ENCODE measurements at regions not wholly inside any gene's neighbourhood (a gene's known extent, or its start where the extent isn't known, plus 50 kb on each side); places are given as distances from the start of the nearest gene placed in this dataset.
A peak's percentile ranks its signal among the peaks of the same experiment; 100 is the strongest.

DNA sequence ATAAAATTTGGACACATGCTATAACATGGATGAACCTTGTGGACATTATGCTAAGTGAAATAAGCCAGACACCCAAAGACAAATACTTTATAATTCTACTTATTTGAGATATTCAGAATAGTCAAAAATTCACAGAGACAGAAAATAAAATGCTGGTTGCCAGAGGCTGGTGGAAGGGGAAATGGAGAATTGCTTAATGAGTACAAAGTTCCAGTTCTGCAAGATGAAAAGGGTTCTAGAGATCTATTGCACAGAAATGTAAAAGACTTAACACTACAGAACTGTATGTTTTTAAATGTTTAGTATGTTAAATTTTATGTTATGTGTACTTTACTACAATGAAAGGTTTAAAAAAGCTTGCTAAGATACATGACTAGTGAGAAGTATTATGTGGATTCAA, 344.8 kb downstream of the CNTN3 start:
- Histone ChIP-seq H3K27me3 (no peaks in the 10 kb centered on the region), H3K4me3 (no peak overlapping the region), H3K36me3 (no peaks in the 10 kb centered on the region), H3K27ac (replicated peaks in 1 of 4) (no peak overlapping the region), H3K4me1 (no peaks in the 10 kb centered on the region), H3K9me3 (no peaks in the 10 kb centered on the region)
- no peak for DNase-seq (ENCODE audit: extremely low spot score)
- TF ChIP-seq POLR2A (IDR thresholded peaks at IDR 0.05; ENCODE audit: low read depth) (no peak), EP300 (IDR thresholded peaks at IDR 0.05) (no peak), POLR2AphosphoS5 (IDR thresholded peaks at IDR 0.05) (no peak)
- TF ChIP-seq, protein P1, sequence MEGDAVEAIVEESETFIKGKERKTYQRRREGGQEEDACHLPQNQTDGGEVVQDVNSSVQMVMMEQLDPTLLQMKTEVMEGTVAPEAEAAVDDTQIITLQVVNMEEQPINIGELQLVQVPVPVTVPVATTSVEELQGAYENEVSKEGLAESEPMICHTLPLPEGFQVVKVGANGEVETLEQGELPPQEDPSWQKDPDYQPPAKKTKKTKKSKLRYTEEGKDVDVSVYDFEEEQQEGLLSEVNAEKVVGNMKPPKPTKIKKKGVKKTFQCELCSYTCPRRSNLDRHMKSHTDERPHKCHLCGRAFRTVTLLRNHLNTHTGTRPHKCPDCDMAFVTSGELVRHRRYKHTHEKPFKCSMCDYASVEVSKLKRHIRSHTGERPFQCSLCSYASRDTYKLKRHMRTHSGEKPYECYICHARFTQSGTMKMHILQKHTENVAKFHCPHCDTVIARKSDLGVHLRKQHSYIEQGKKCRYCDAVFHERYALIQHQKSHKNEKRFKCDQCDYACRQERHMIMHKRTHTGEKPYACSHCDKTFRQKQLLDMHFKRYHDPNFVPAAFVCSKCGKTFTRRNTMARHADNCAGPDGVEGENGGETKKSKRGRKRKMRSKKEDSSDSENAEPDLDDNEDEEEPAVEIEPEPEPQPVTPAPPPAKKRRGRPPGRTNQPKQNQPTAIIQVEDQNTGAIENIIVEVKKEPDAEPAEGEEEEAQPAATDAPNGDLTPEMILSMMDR (IDR thresholded peaks at IDR 0.05), result no peak
- intact Hi-C loops (cut with DNase I), result no loop called here

DNA sequence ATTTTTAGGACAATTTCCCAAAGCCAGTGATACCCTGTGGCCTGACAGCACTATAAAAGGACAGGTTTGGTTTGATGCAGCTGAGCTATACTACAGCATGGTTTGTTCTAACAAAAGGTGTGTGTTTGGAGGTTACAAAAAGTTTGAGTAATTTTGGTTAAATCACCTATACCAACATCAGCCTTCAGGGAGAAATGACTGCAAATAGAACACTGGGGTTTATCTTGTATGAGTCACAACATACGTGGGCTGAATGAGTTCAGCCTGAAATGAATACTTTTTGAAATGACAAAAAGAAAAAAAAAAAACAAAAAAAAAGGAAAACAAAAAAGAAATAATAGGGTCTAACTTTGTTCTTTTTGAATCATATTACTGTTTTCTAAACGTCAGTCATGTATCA, 345.7 kb downstream of the CNTN3 start:
- Histone ChIP-seq H3K36me3 (no peaks in the 10 kb centered on the region), H3K4me1 (no peaks in the 10 kb centered on the region), H3K9me3 (no peaks in the 10 kb centered on the region), H3K27me3 (no peaks in the 10 kb centered on the region), H3K27ac (replicated peaks in 1 of 4) (no peak overlapping the region), H3K4me3 (no peak overlapping the region)
- intact Hi-C loops (cut with DNase I), result no loop called here
- TF ChIP-seq POLR2AphosphoS5 (IDR thresholded peaks at IDR 0.05) (no peak), EP300 (IDR thresholded peaks at IDR 0.05) (no peak), POLR2A (IDR thresholded peaks at IDR 0.05; ENCODE audit: low read depth) (no peak)
- TF ChIP-seq, protein P1 (IDR thresholded peaks at IDR 0.05), result no peak
- 80% methylated on average over 2 of the region's 2 CpGs for WGBS
- DNase-seq (ENCODE audit: extremely low spot score), result no peak

DNA sequence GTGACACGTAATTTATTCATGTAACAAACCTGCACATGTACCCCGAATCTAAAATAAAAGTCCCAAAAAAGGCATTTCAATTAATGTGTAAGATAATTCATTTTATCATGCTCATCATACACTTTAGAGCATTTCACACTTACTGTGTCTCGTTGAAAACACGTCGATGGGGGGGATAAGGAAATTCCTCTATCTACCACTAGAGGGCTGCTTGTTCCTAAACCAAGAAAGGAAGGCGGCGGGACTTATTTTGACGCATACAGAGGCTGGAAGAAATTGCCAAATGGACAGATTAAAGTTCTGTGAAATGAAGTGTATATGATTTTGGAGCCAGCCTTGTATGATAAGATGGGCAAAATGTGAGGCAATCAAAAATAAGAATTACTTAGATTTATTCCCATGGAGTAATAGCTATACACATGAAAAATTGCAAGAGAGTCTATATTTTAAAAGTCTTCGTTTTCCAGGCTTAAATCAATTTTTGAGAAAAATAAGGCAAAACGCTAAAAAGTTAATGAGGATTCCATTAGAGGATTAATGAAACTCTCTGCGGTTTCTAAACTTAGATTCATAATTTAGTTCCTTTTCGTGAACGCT, 346.8 kb downstream of the CNTN3 start:
- no peak for DNase-seq (ENCODE audit: extremely low spot score)
- Histone ChIP-seq H3K27ac (replicated peaks in 1 of 4) (no peak overlapping the region), H3K9me3 (no peaks in the 10 kb centered on the region), H3K36me3 (no peaks in the 10 kb centered on the region), H3K4me3 (no peak overlapping the region), H3K27me3 (no peaks in the 10 kb centered on the region), H3K4me1 (no peaks in the 10 kb centered on the region)
- 34% methylated on average over 13 of the region's 13 CpGs for WGBS
- intact Hi-C loops (cut with DNase I), result no loop called here
- no peak for TF ChIP-seq POLR2A (IDR thresholded peaks at IDR 0.05; ENCODE audit: low read depth)
- TF ChIP-seq, protein P1 (IDR thresholded peaks at IDR 0.05), result peak; percentile 66 to 81 (median 74)

DNA sequence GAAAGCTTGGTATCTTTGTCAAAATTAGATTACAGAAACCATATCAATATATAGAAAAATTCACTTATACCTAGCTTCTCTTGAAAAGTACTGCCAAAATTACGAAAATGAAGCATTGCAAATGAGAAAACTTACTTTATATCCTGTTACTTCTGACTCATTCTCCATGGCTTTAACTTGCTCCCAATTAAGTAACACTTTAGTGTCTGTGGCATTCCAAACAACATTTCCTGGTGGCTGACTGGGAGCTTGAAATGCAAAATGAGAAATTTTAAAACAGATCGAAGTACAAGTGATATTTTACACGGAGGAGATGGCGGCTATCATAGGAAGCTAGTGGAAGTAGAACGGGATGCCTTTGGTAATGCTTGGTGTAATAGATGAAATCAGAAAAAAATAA, 347.3 kb downstream of the CNTN3 start:
- DNase-seq (ENCODE audit: extremely low spot score), result no peak
- H3K36me3 ChIP-seq, result no peaks in the 10 kb centered on the region
- intact Hi-C loops (cut with DNase I), result no loop called here
- H3K4me1 ChIP-seq, result no peaks in the 10 kb centered on the region
- TF ChIP-seq POLR2A (IDR thresholded peaks at IDR 0.05; ENCODE audit: low read depth) (no peak), EP300 (IDR thresholded peaks at IDR 0.05) (no peak), POLR2AphosphoS5 (IDR thresholded peaks at IDR 0.05) (no peak)
- TF ChIP-seq, protein P1 (IDR thresholded peaks at IDR 0.05), result no peak
- no peak overlapping the region for H3K4me3 ChIP-seq
- no peaks in the 10 kb centered on the region for H3K27me3 ChIP-seq
- H3K27ac ChIP-seq (replicated peaks in 1 of 4), result no peak overlapping the region
- 61% methylated on average over 5 of the region's 5 CpGs for WGBS
- H3K9me3 ChIP-seq, result no peaks in the 10 kb centered on the region

DNA sequence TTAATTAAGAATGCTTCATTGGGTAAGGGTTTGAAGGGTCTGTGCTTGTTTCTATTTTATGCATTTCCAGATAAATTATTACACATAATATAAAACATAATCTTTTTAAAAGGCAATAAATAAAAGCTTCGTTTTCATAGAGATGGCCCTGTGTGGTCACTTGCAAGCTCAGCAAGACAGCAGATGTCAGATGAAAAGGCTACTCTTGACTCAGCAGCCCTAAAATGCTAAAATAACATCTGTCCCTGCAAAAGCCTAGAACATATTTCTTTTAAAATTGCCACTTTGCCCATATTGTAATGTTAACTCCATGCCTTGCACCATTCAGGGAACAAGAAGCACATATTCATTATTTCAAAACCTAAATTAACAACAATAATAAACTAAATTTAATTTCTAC, 349.4 kb downstream of the CNTN3 start:
- no peak for TF ChIP-seq POLR2A (IDR thresholded peaks at IDR 0.05; ENCODE audit: low read depth)
- no peak for TF ChIP-seq POLR2AphosphoS5 (IDR thresholded peaks at IDR 0.05)
- no peak for TF ChIP-seq EP300 (IDR thresholded peaks at IDR 0.05)
- TF ChIP-seq, protein P1 (IDR thresholded peaks at IDR 0.05), result no peak
- H3K9me3 ChIP-seq, result no peaks in the 10 kb centered on the region
- WGBS, result 61% methylated on average over 1 of the region's 1 CpG
- H3K36me3 ChIP-seq, result no peaks in the 10 kb centered on the region
- H3K27me3 ChIP-seq, result no peaks in the 10 kb centered on the region
- no peaks in the 10 kb centered on the region for H3K4me1 ChIP-seq
- H3K4me3 ChIP-seq, result no peak overlapping the region
- no peak for DNase-seq (ENCODE audit: extremely low spot score)
- H3K27ac ChIP-seq (replicated peaks in 1 of 4), result no peak overlapping the region
- intact Hi-C loops (cut with DNase I), result no loop called here
